IMR-90 (cell line): ENCODE measurements at regions not wholly inside any gene's neighbourhood (a gene's known extent, or its start where the extent isn't known, plus 50 kb on each side); places are given as distances from the start of the nearest gene placed in this dataset.

ENCODE experiments used
- ATAC-seq: fragments of 200-7000 bp; cut with Tn5 transposase; 2 replicates; pipeline ENCODE4 v1.9.1; 2020; ENCODE audit warnings: low read depth, mild to moderate bottlenecking, moderate library complexity
- BruUV-seq: library from RNA; stranded (reverse); fragments of 400-500 nt; replicated peaks from 2 replicates; lab custom pipeline; 2021; lab: Mats Ljungman, UMichigan
- CTCF ChIA-PET: fragments of 300-600 bp; formaldehyde crosslinking; extraction: SDS; loops from one replicate; lab custom pipeline; 2021; ENCODE audit warnings: antibody characterized with exemption; lab: Yijun Ruan, JAX
- POLR2A ChIA-PET: fragments of 300-600 bp; sonication (Branson Sonifier 250); formaldehyde crosslinking; loops from one replicate; lab custom pipeline; 2022; ENCODE audit warnings: antibody characterized with exemption; ENCODE audit not compliant: unreplicated experiment; lab: Charles Lee
- DNase-seq: peaks from one replicate; pipeline ENCODE4 v3.0.0; 2013
- H2AFZ ChIP-seq: replicated peaks from 2 replicates; pipeline ENCODE3; 2013; ENCODE audit warnings: low read length, mild to moderate bottlenecking; ENCODE audit not compliant: poor library complexity
- H2AK5ac ChIP-seq: 2 replicates; pipeline ENCODE4 v1.6.1; 2013; ENCODE audit warnings: low read depth, low read length, inconsistent platforms
- H2AK9ac ChIP-seq: replicated peaks from 2 replicates; pipeline ENCODE3; 2013; ENCODE audit warnings: mild to moderate bottlenecking, low read depth, low read length, moderate library complexity; ENCODE audit not compliant: poor library complexity
- H2BK120ac ChIP-seq: 2 replicates; pipeline ENCODE4 v1.6.1; 2013; ENCODE audit warnings: low read depth, low read length, inconsistent platforms
- H2BK15ac ChIP-seq: 3 replicates; pipeline ENCODE4 v1.6.1; 2013; ENCODE audit warnings: low read depth, low read length, inconsistent platforms
- H2BK20ac ChIP-seq: 2 replicates; pipeline ENCODE4 v1.6.1; 2013; ENCODE audit warnings: low read depth, mild to moderate bottlenecking, inconsistent platforms, low read length, moderate library complexity
- H2BK5ac ChIP-seq: 2 replicates; pipeline ENCODE4 v1.6.1; 2013; ENCODE audit warnings: mild to moderate bottlenecking, low read depth, low read length, inconsistent platforms; ENCODE audit not compliant: poor library complexity, severe bottlenecking
- H3K14ac ChIP-seq: replicated peaks from 2 replicates; pipeline ENCODE4 v1.6.1; 2013; ENCODE audit warnings: low read depth, low read length, inconsistent platforms
- H3K18ac ChIP-seq: 2 replicates; pipeline ENCODE4 v1.6.1; 2013; ENCODE audit warnings: low read depth, low read length, control low read depth
- H3K23ac ChIP-seq: 2 replicates; pipeline ENCODE4 v1.6.1; 2013; ENCODE audit warnings: low read depth, low read length, inconsistent platforms
- H3K27ac ChIP-seq: 2 replicates; pipeline ENCODE4 v1.5.1; 2013; ENCODE audit warnings: mild to moderate bottlenecking, control low read depth, low read length; ENCODE audit not compliant: insufficient read depth
- H3K27me3 ChIP-seq: 2 replicates; pipeline ENCODE4 v1.6.1; 2013; ENCODE audit warnings: low read length; ENCODE audit not compliant: control insufficient read depth, insufficient read depth
- H3K36me3 ChIP-seq: 2 replicates; pipeline ENCODE4 v1.6.1; 2013; ENCODE audit warnings: low read length, mixed read lengths; ENCODE audit not compliant: control insufficient read depth, insufficient read depth
- H3K4ac ChIP-seq: 2 replicates; pipeline ENCODE4 v1.6.1; 2013; ENCODE audit warnings: low read depth, low read length, inconsistent platforms
- H3K4me1 ChIP-seq: 2 replicates; pipeline ENCODE4 v1.6.1; 2013; ENCODE audit warnings: low read length, mixed read lengths; ENCODE audit not compliant: control insufficient read depth, insufficient read depth
- H3K4me2 ChIP-seq: 2 replicates; pipeline ENCODE4 v1.6.1; 2013; ENCODE audit warnings: low read depth, mild to moderate bottlenecking, control low read depth, low read length, moderate library complexity
- H3K4me3 ChIP-seq: 2 replicates; pipeline ENCODE4 v1.5.1; 2013; ENCODE audit warnings: low read depth, mild to moderate bottlenecking, control low read depth, low read length, moderate library complexity; ENCODE audit not compliant: insufficient read depth
- H3K56ac ChIP-seq: 2 replicates; pipeline ENCODE4 v1.6.1; 2013; ENCODE audit warnings: low read length, inconsistent platforms; ENCODE audit not compliant: insufficient read depth; ENCODE audit errors: extremely low read depth
- H3K79me1 ChIP-seq, 2 experiments: 2 replicates each; pipeline ENCODE4 v1.6.1; 2013; ENCODE audit warnings: low read length in 2 of 2, inconsistent platforms in 1 of 2, low read depth in 1 of 2
- H3K9ac ChIP-seq: 2 replicates; pipeline ENCODE4 v1.6.1; 2013; ENCODE audit warnings: low read depth, low read length, control low read depth
- H3K9me1 ChIP-seq: 2 replicates; pipeline ENCODE4 v1.6.1; 2013; ENCODE audit warnings: low read length, inconsistent platforms; ENCODE audit not compliant: insufficient read depth
- H3K9me3 ChIP-seq: 2 replicates; pipeline ENCODE4 v1.6.1; 2013; ENCODE audit warnings: low read length; ENCODE audit not compliant: control insufficient read depth, insufficient read depth
- H4K20me1 ChIP-seq: 2 replicates; pipeline ENCODE4 v1.6.1; 2013; ENCODE audit warnings: low read length, inconsistent platforms; ENCODE audit not compliant: insufficient read depth
- H4K5ac ChIP-seq: 2 replicates; pipeline ENCODE4 v1.6.1; 2013; ENCODE audit warnings: mild to moderate bottlenecking, low read depth, low read length, control low read depth
- H4K8ac ChIP-seq, 2 experiments: 2 replicates each; pipeline ENCODE4 v1.6.1; 2013; ENCODE audit warnings: low read depth in 2 of 2, low read length in 2 of 2, control low read depth in 1 of 2, inconsistent platforms in 1 of 2
- H4K91ac ChIP-seq: 2 replicates; pipeline ENCODE4 v1.6.1; 2013; ENCODE audit warnings: low read depth, low read length, inconsistent platforms; ENCODE audit not compliant: insufficient read depth
- NFE2L2 ChIP-seq: fragments of 150-350 bp; IDR thresholded peaks from 2 replicates; pipeline ENCODE4 v1.6.1; 2016; ENCODE audit warnings: low read depth, mild to moderate bottlenecking, low read length
- RAD21 ChIP-seq: IDR thresholded peaks from 2 replicates; pipeline ENCODE4 v1.6.1; 2012; ENCODE audit warnings: low read length, improper control_type of control experiment
- WGBS, 2 experiments: methylation state at CpG; one replicate each; pipeline versions ENCODE4 v1.1.5 to v1.1.7; 2013; ENCODE audit warnings: missing lambda C conversion rate in 2 of 2; ENCODE audit not compliant: insufficient read length in 1 of 2; ENCODE audit errors: extremely low coverage in 2 of 2; 5-methylcytosine and 5-hydroxymethylcytosine counted together
- dilution Hi-C: fragments of 300-500 bp; cut with HindIII; formaldehyde crosslinking; loops from one replicate; pipeline ENCODE4 v1.14.3; 2018; ENCODE audit warnings: low sequenced_read_pairs; ENCODE audit not compliant: unreplicated experiment
- in situ Hi-C: fragments of 300-500 bp; cut with MboI; formaldehyde crosslinking; loops from 3 replicates; pipeline ENCODE4 v1.14.3; 2019; ENCODE audit warnings: low sequenced_read_pairs, inconsistent platforms, mixed read lengths
- intact Hi-C: fragments of 100-400 bp; cut with micrococcal nuclease; formaldehyde crosslinking; loops from 2 replicates; pipeline ENCODE4 v1.10.0; 2022
- TF ChIP-seq, protein P1 (sequence below): fragments of 150-350 bp; IDR thresholded peaks from 2 replicates; pipeline ENCODE4 v1.6.1; 2016; ENCODE audit warnings: low read depth, mild to moderate bottlenecking, low read length, moderate library complexity, borderline replicate concordance

DNA sequence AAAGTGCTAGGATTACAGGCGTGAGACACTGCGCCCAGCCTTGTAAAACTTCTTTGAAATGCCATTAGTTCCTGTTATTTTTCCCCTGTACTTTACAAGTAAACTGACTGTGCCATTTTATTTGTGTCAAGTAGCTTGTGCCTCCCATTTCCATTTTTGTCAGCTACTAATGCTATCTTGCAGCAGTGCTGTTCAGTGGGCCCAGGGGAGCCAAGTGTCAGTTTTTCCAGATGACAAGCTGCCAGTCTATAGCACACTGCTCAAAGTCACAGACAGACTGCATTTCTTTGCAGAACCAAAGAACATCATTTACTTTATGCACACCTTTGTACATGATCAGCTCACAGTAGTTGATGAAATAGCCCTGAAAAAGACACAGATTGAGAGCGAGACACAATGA, 901.3 kb upstream of the CDH2 start:
- dilution Hi-C loops, result no loop called here
- no peak overlapping the region for H3K4ac ChIP-seq
- H2AK9ac ChIP-seq, result no peak overlapping the region
- POLR2A ChIA-PET, result no interaction called here
- no peak overlapping the region for H2AK5ac ChIP-seq
- no peak overlapping the region for H3K4me3 ChIP-seq
- no peak overlapping the region for H4K8ac ChIP-seq
- H3K27ac ChIP-seq, result no peak overlapping the region
- H4K5ac ChIP-seq, result no peak overlapping the region
- no peak overlapping the region for H2BK120ac ChIP-seq
- H2BK20ac ChIP-seq, result no peak overlapping the region
- no peak for DNase-seq
- H3K9me1 ChIP-seq, result no peaks in the 10 kb centered on the region
- no peak overlapping the region for H2BK5ac ChIP-seq
- no peaks in the 10 kb centered on the region for H4K20me1 ChIP-seq
- H3K27me3 ChIP-seq, result no peaks in the 10 kb centered on the region
- CTCF ChIA-PET, result interaction anchor here (0.7 kb wide), 1 partner anchor 553 kb away, joined by 3 read pairs; no protein-coding TSS in a partner anchor
- H3K9ac ChIP-seq, result no peak overlapping the region
- no peak overlapping the region for H3K23ac ChIP-seq
- no peak overlapping the region for H3K18ac ChIP-seq
- no peaks in the 10 kb centered on the region for H3K4me1 ChIP-seq
- no peak overlapping the region for H3K14ac ChIP-seq
- no peaks in the 10 kb centered on the region for H3K79me1 ChIP-seq
- no CpG with 5 or more reads among the region's 3 CpGs for WGBS, 2 experiments
- no peak overlapping the region for H3K4me2 ChIP-seq
- no peaks in the 10 kb centered on the region for H3K36me3 ChIP-seq
- ATAC-seq, result no peak
- in situ Hi-C loops, result no loop called here
- no peak overlapping the region for H2AFZ ChIP-seq
- no peak overlapping the region for H3K56ac ChIP-seq
- no peak overlapping the region for H4K91ac ChIP-seq
- intact Hi-C loops, result no loop called here
- no peak for TF ChIP-seq RAD21
- TF ChIP-seq NFE2L2, result no peak
- TF ChIP-seq, protein P1, sequence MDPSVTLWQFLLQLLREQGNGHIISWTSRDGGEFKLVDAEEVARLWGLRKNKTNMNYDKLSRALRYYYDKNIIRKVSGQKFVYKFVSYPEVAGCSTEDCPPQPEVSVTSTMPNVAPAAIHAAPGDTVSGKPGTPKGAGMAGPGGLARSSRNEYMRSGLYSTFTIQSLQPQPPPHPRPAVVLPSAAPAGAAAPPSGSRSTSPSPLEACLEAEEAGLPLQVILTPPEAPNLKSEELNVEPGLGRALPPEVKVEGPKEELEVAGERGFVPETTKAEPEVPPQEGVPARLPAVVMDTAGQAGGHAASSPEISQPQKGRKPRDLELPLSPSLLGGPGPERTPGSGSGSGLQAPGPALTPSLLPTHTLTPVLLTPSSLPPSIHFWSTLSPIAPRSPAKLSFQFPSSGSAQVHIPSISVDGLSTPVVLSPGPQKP, result no peak
- no peak overlapping the region for H2BK15ac ChIP-seq
- BruUV-seq, result no TSS peak
- H3K9me3 ChIP-seq, result no peaks in the 10 kb centered on the region
